HCT116 (cell line): ENCODE measurements at regions not wholly inside any gene's neighbourhood (a gene's known extent, or its start where the extent isn't known, plus 50 kb on each side); places are given as distances from the start of the nearest gene placed in this dataset.

Experiments
- ATAC-seq: fragments of 200-7000 bp; cut with Tn5 transposase; 2 replicates; pipeline ENCODE4 v1.9.1; 2020; ENCODE audit warnings: mild to moderate bottlenecking, moderate library complexity
- BruUV-seq: library from RNA; stranded (reverse); fragments of 400-500 nt; replicated peaks from 2 replicates; lab custom pipeline; 2021; lab: Mats Ljungman, UMichigan
- CTCF ChIA-PET: fragments of 300-600 bp; sonication (Branson Sonifier 250); formaldehyde crosslinking; loops from one replicate; lab custom pipeline; 2021; ENCODE audit warnings: antibody characterized with exemption; lab: Charles Lee
- POLR2A ChIA-PET: fragments of 300-600, 350-600 bp; sonication (Branson Sonifier 250); formaldehyde crosslinking; loops from one replicate; lab custom pipeline; 2021; ENCODE audit warnings: antibody characterized with exemption; lab: Charles Lee
- RAD21 ChIA-PET, 2 experiments: fragments of 300-600 bp; sonication (Branson Sonifier 250); formaldehyde crosslinking; loops; one replicate each; lab custom pipeline; 2023; ENCODE audit warnings: low total read pairs in 2 of 2; ENCODE audit not compliant: uncharacterized antibody in 2 of 2, unreplicated experiment in 2 of 2, low non-redundant PET in 1 of 2; lab: Charles Lee
- DNase-seq: peaks from one replicate; pipeline ENCODE4 v3.0.0-alpha.2; 2010; ENCODE audit warnings: low read depth, low spot score
- H2AFZ ChIP-seq: fragments of 200-600 bp; shearing (Covaris generic), sonication (generic); 2 replicates; pipeline ENCODE4 v1.6.1; 2017; ENCODE audit warnings: low read depth, mixed run types, mixed read lengths, antibody characterized with exemption, low read length; ENCODE audit not compliant: poor library complexity, severe bottlenecking
- H3K27ac ChIP-seq: 2 replicates; pipeline ENCODE4 v1.5.1; 2012; ENCODE audit warnings: low read depth, low read length
- H3K27me3 ChIP-seq: fragments of 200-600 bp; sonication (generic); 2 replicates; pipeline ENCODE4 v1.6.1; 2016; ENCODE audit warnings: mixed run types, low read length, mixed read lengths; ENCODE audit not compliant: insufficient read depth
- H3K36me3 ChIP-seq, 2 experiments: fragments of 200-500 bp in 1 of 2; fragments of 200-600 bp in 1 of 2; sonication (Bioruptor generic) in 1 of 2; sonication (generic) in 1 of 2; 2 replicates each; pipeline versions ENCODE4 v1.5.1 to v1.6.1; 2014 to 2016; ENCODE audit warnings: low read length in 2 of 2, inconsistent platforms in 1 of 2, mixed read lengths in 1 of 2, mixed run types in 1 of 2; ENCODE audit not compliant: insufficient read depth in 2 of 2, control insufficient read depth in 1 of 2
- H3K4me1 ChIP-seq, 2 experiments: fragments of 200-600 bp in 1 of 2; sonication (generic) in 1 of 2; 2 replicates each; pipeline versions ENCODE4 v1.5.1 to v1.6.1; 2012 to 2017; ENCODE audit warnings: low read length in 2 of 2, inconsistent platforms in 1 of 2, mild to moderate bottlenecking in 1 of 2, mixed read lengths in 1 of 2, mixed run types in 1 of 2, moderate library complexity in 1 of 2; ENCODE audit not compliant: insufficient read depth in 2 of 2, control insufficient read depth in 1 of 2
- H3K4me2 ChIP-seq: fragments of 200-600 bp; sonication (generic); 2 replicates; pipeline ENCODE4 v1.6.1; 2017; ENCODE audit warnings: mixed run types, low read length, mixed read lengths
- H3K4me3 ChIP-seq, 2 experiments: fragments of 200-600 bp in 1 of 2; sonication (generic) in 1 of 2; replicated peaks in 1 of 2; 2 replicates each; pipeline ENCODE4 v1.5.1; 2011 to 2016; ENCODE audit warnings: low read length in 2 of 2, control low read depth in 1 of 2, low read depth in 1 of 2, mild to moderate bottlenecking in 1 of 2, mixed read lengths in 1 of 2, mixed run types in 1 of 2
- H3K79me2 ChIP-seq: fragments of 200-600 bp; sonication (generic); 2 replicates; pipeline ENCODE4 v1.6.1; 2017; ENCODE audit warnings: mild to moderate bottlenecking, mixed run types, low read length, moderate library complexity, mixed read lengths; ENCODE audit not compliant: insufficient read depth
- H3K9ac ChIP-seq: fragments of 200-600 bp; sonication (generic); 2 replicates; pipeline ENCODE4 v1.6.1; 2016; ENCODE audit warnings: low read length, mixed read lengths
- H3K9me2 ChIP-seq: fragments of 200-600 bp; sonication (generic), shearing (Covaris generic); 2 replicates; pipeline ENCODE4 v1.6.1; 2017; ENCODE audit warnings: mixed run types, mild to moderate bottlenecking, moderate library complexity; ENCODE audit not compliant: insufficient read depth
- H3K9me3 ChIP-seq, 2 experiments: fragments of 200-500 bp in 1 of 2; fragments of 200-600 bp in 1 of 2; sonication (Bioruptor generic) in 1 of 2; sonication (generic) in 1 of 2; 2 replicates each; pipeline ENCODE4 v1.6.1; 2014 to 2017; ENCODE audit warnings: low read length in 2 of 2, mixed read lengths in 2 of 2, inconsistent platforms in 1 of 2, low read depth in 1 of 2, mild to moderate bottlenecking in 1 of 2, mixed run types in 1 of 2, moderate library complexity in 1 of 2; ENCODE audit not compliant: control insufficient read depth in 1 of 2, insufficient read depth in 1 of 2
- H4K20me1 ChIP-seq: fragments of 200-600 bp; sonication (generic), shearing (Covaris generic); 2 replicates; pipeline ENCODE4 v1.6.1; 2017; ENCODE audit warnings: mixed run types, mild to moderate bottlenecking, moderate library complexity; ENCODE audit not compliant: insufficient read depth
- ATF3 ChIP-seq: IDR thresholded peaks from 2 replicates; pipeline ENCODE4 v1.6.1; 2012
- CBX3 ChIP-seq: IDR thresholded peaks from 2 replicates; pipeline ENCODE4 v1.6.1; 2012; ENCODE audit warnings: low read depth
- EGR1 ChIP-seq: IDR thresholded peaks from 2 replicates; pipeline ENCODE4 v1.6.1; 2012; ENCODE audit warnings: low read depth
- ELF1 ChIP-seq: IDR thresholded peaks from 2 replicates; pipeline ENCODE4 v1.6.1; 2012; ENCODE audit warnings: low read depth, borderline replicate concordance
- EZH2phosphoT487 ChIP-seq: fragments of 200-600 bp; IDR thresholded peaks from 2 replicates; pipeline ENCODE4 v1.6.1; 2018; ENCODE audit warnings: antibody characterized with exemption, borderline replicate concordance
- JUND ChIP-seq: IDR thresholded peaks from 2 replicates; pipeline ENCODE4 v1.6.1; 2012
- MAX ChIP-seq: IDR thresholded peaks from 2 replicates; pipeline ENCODE4 v1.6.1; 2012
- POLR2A ChIP-seq: IDR thresholded peaks from 2 replicates; pipeline ENCODE4 v1.7.0; 2011; ENCODE audit warnings: borderline replicate concordance; ENCODE audit not compliant: insufficient read depth, insufficient read length; ENCODE audit errors: extremely low read depth
- POLR2AphosphoS5 ChIP-seq: IDR thresholded peaks from 2 replicates; pipeline ENCODE4 v1.6.1; 2011; ENCODE audit warnings: mild to moderate bottlenecking, low read depth, low read length, moderate library complexity
- RAD21 ChIP-seq: IDR thresholded peaks from 2 replicates; pipeline ENCODE4 v1.6.1; 2012; ENCODE audit warnings: low read depth, mild to moderate bottlenecking
- SRF ChIP-seq: IDR thresholded peaks from 2 replicates; pipeline ENCODE4 v1.6.1; 2012; ENCODE audit warnings: low read depth
- TCF7L2 ChIP-seq: IDR thresholded peaks from 2 replicates; pipeline ENCODE4 v1.7.0; 2011; ENCODE audit warnings: borderline replicate concordance, inconsistent platforms; ENCODE audit not compliant: insufficient read depth, insufficient read length; ENCODE audit errors: extremely low read depth
- YY1 ChIP-seq: IDR thresholded peaks from 2 replicates; pipeline ENCODE4 v1.6.1; 2011; ENCODE audit warnings: low read length, low read depth, moderate library complexity, mild to moderate bottlenecking; ENCODE audit not compliant: insufficient replicate concordance; ENCODE audit errors: extremely low read depth
- ZFX ChIP-seq: fragments of 450-650 bp; IDR thresholded peaks from 2 replicates; pipeline ENCODE4 v1.6.1; 2017
- ZNF274 ChIP-seq: fragments of 200-500 bp; sonication (Bioruptor generic); IDR thresholded peaks from 2 replicates; pipeline ENCODE4 v1.6.1; 2014; ENCODE audit warnings: mild to moderate bottlenecking, low read depth, low read length, inconsistent platforms
- intact Hi-C: fragments of 100-400 bp; cut with micrococcal nuclease; formaldehyde crosslinking; loops from 2 replicates; pipeline ENCODE4 v1.10.0; 2022
- TF ChIP-seq, protein P1 (sequence below): IDR thresholded peaks from 2 replicates; pipeline ENCODE4 v1.6.1; 2012; ENCODE audit warnings: low read depth
- TF ChIP-seq, protein P2 (sequence below), 3 experiments: fragments of 200-600 bp in 1 of 3; sonication (generic) in 1 of 3; IDR thresholded peaks in 2 of 3; conservative IDR thresholded peaks in 1 of 3; 2 replicates each; pipeline ENCODE4 v1.5.1; 2012 to 2017; ENCODE audit warnings: low read depth in 2 of 3, low read length in 2 of 3, antibody characterized with exemption in 1 of 3, borderline replicate concordance in 1 of 3, control low read depth in 1 of 3, mild to moderate bottlenecking in 1 of 3, mixed read lengths in 1 of 3, mixed run types in 1 of 3, moderate library complexity in 1 of 3; ENCODE audit not compliant: insufficient read depth in 1 of 3

DNA sequence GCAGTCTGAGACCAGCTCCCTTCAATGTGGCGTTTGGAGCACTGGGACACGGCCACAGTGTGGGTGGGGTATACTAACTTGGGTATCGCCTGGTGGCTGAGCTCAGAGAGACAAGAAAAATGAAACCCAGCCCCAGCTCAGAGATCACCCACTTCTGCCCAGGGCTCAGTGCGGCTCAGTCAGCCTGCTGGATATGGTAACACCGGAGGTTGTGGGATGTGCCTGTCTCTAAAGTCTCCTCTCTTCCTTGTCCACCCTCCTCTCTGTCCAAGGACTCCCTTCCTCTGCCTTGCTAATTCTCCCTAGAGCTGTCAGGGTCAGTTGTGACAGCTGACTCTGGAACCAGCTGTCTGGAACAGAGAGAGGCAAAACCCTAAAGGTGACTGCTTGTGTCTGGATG is 149.1 kb downstream of the PTPN20 start (continued):
- TF ChIP-seq, protein P1, sequence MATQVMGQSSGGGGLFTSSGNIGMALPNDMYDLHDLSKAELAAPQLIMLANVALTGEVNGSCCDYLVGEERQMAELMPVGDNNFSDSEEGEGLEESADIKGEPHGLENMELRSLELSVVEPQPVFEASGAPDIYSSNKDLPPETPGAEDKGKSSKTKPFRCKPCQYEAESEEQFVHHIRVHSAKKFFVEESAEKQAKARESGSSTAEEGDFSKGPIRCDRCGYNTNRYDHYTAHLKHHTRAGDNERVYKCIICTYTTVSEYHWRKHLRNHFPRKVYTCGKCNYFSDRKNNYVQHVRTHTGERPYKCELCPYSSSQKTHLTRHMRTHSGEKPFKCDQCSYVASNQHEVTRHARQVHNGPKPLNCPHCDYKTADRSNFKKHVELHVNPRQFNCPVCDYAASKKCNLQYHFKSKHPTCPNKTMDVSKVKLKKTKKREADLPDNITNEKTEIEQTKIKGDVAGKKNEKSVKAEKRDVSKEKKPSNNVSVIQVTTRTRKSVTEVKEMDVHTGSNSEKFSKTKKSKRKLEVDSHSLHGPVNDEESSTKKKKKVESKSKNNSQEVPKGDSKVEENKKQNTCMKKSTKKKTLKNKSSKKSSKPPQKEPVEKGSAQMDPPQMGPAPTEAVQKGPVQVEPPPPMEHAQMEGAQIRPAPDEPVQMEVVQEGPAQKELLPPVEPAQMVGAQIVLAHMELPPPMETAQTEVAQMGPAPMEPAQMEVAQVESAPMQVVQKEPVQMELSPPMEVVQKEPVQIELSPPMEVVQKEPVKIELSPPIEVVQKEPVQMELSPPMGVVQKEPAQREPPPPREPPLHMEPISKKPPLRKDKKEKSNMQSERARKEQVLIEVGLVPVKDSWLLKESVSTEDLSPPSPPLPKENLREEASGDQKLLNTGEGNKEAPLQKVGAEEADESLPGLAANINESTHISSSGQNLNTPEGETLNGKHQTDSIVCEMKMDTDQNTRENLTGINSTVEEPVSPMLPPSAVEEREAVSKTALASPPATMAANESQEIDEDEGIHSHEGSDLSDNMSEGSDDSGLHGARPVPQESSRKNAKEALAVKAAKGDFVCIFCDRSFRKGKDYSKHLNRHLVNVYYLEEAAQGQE: no peak
- no peak for TF ChIP-seq ELF1
- TF ChIP-seq ATF3: no peak

- H2AFZ ChIP-seq: no peak overlapping the region
- H3K4me3 ChIP-seq: no peak overlapping the region
- ATAC-seq: no peak
- H3K79me2 ChIP-seq: no peaks in the 10 kb centered on the region
- no peak for TF ChIP-seq POLR2A
- TF ChIP-seq JUND: no peak
- no peak for TF ChIP-seq ZNF274
- no peak for TF ChIP-seq POLR2AphosphoS5
- no peak for TF ChIP-seq YY1
- no peak for TF ChIP-seq EGR1
- TF ChIP-seq MAX: no peak
- TF ChIP-seq SRF: no peak
- TF ChIP-seq EZH2phosphoT487: no peak
- no peak for TF ChIP-seq ELF1
- TF ChIP-seq, protein P2, sequence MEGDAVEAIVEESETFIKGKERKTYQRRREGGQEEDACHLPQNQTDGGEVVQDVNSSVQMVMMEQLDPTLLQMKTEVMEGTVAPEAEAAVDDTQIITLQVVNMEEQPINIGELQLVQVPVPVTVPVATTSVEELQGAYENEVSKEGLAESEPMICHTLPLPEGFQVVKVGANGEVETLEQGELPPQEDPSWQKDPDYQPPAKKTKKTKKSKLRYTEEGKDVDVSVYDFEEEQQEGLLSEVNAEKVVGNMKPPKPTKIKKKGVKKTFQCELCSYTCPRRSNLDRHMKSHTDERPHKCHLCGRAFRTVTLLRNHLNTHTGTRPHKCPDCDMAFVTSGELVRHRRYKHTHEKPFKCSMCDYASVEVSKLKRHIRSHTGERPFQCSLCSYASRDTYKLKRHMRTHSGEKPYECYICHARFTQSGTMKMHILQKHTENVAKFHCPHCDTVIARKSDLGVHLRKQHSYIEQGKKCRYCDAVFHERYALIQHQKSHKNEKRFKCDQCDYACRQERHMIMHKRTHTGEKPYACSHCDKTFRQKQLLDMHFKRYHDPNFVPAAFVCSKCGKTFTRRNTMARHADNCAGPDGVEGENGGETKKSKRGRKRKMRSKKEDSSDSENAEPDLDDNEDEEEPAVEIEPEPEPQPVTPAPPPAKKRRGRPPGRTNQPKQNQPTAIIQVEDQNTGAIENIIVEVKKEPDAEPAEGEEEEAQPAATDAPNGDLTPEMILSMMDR (IDR thresholded peaks at IDR 0.05 in 2 of 3, conservative IDR thresholded peaks at IDR 0.05 in 1 of 3; ENCODE audit: borderline replicate concordance in 1 of 3, insufficient read depth in 1 of 3, low read depth in 2 of 3, low read length in 2 of 3): no peak
- TF ChIP-seq TCF7L2: no peak
- no peak for TF ChIP-seq CBX3
- TF ChIP-seq ZFX: no peak
- TF ChIP-seq RAD21: no peak
- no peaks in the 10 kb centered on the region for H3K9me3 ChIP-seq
- H3K36me3 ChIP-seq: no peaks in the 10 kb centered on the region
- H3K27me3 ChIP-seq: peaks cover 34% of the 10 kb centered on the region; the same call in 1 of the 2 replicates
- RAD21 ChIA-PET: no interaction called here
- no peaks in the 10 kb centered on the region for H3K4me1 ChIP-seq
- no TSS peak for BruUV-seq
- H3K9ac ChIP-seq: no peak overlapping the region
- H3K4me2 ChIP-seq: no peak overlapping the region
- intact Hi-C loops: no loop called here
- H3K9me2 ChIP-seq: no peaks in the 10 kb centered on the region
- H4K20me1 ChIP-seq: no peaks in the 10 kb centered on the region
- H3K27ac ChIP-seq: no peak overlapping the region
- no peak for DNase-seq
- CTCF ChIA-PET: interaction anchor here (2.4 kb wide), 1 partner anchor 13 kb away, joined by 9 read pairs; no protein-coding TSS in a partner anchor
- POLR2A ChIA-PET: no interaction called here
Observed at GRCh38 chr10:47060993-47061500, 149.8 kb downstream of the PTPN20 start.
